B cell (primary cell): ENCODE measurements at regions not wholly inside any gene's neighbourhood (a gene's known extent, or its start where the extent isn't known, plus 50 kb on each side); places are given as distances from the start of the nearest gene placed in this dataset.

ENCODE experiments used
- EZH2 ChIP-seq: IDR thresholded peaks from 2 replicates; pipeline ENCODE4 v1.6.1; 2012; ENCODE audit warnings: borderline replicate concordance, low read depth, mild to moderate bottlenecking, moderate library complexity, low read length; ENCODE audit not compliant: insufficient read depth, poor library complexity, severe bottlenecking
- TF ChIP-seq, protein P1 (sequence below): fragments of 200-600 bp; IDR thresholded peaks from one replicate; pipeline ENCODE4 v1.8.0; 2022; ENCODE audit warnings: antibody characterized with exemption, mild to moderate bottlenecking

DNA sequence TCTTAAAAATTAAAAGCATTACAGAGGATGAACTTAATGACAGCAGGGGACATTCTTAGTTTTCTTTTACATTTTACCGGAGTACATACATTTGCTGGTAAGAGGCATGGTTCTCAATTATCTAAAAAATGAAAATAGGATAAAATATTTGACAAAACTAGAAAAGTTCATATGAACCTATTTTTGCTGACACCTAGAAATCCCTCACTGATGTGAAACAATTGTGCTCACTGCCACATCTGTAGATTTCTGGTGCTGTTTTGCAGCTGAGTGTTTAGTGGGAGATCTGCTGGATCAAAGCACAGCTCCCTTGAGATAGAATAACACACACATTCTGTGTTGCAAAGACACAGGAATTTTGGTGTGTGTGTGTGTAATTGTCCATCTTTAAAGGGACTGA, 392.9 kb upstream of the B3GALT2 start:
- TF ChIP-seq, protein P1, sequence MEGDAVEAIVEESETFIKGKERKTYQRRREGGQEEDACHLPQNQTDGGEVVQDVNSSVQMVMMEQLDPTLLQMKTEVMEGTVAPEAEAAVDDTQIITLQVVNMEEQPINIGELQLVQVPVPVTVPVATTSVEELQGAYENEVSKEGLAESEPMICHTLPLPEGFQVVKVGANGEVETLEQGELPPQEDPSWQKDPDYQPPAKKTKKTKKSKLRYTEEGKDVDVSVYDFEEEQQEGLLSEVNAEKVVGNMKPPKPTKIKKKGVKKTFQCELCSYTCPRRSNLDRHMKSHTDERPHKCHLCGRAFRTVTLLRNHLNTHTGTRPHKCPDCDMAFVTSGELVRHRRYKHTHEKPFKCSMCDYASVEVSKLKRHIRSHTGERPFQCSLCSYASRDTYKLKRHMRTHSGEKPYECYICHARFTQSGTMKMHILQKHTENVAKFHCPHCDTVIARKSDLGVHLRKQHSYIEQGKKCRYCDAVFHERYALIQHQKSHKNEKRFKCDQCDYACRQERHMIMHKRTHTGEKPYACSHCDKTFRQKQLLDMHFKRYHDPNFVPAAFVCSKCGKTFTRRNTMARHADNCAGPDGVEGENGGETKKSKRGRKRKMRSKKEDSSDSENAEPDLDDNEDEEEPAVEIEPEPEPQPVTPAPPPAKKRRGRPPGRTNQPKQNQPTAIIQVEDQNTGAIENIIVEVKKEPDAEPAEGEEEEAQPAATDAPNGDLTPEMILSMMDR: no peak
- TF ChIP-seq EZH2: no peak
